ENCODE measurements at regions not wholly inside any gene's neighbourhood (a gene's known extent, or its start where the extent isn't known, plus 50 kb on each side); places are given as distances from the start of the nearest gene placed in this dataset.
A peak's percentile ranks its signal among the peaks of the same experiment; 100 is the strongest.

GRCh38 chr5:67541875-67542274, 345.3 kb upstream of the CD180 start:
- Histone ChIP-seq H3K4me3 (ENCODE audit: low read depth in 1 of 5, low read length in 5 of 5) (no peak overlapping the region), H3K27me3 (ENCODE audit: control insufficient read depth in 5 of 5, insufficient read depth in 4 of 5, low read length in 5 of 5) (no peaks in the 10 kb centered on the region), H3K27ac (ENCODE audit: low read depth, low read length) (no peak overlapping the region), H3K9me3 (ENCODE audit: control insufficient read depth in 5 of 5, low read length in 5 of 5) (no peaks in the 10 kb centered on the region), H3K4me1 (ENCODE audit: control insufficient read depth in 5 of 5, insufficient read depth in 5 of 5, low read length in 5 of 5) (peaks cover 0 to 13% (median 9%) of the 10 kb centered on the region in 5 donors), H3K36me3 (ENCODE audit: control insufficient read depth in 5 of 5, insufficient read depth in 5 of 5, low read length in 5 of 5) (no peaks in the 10 kb centered on the region), H3K9ac (ENCODE audit: low read length in 5 of 5) (no peak overlapping the region)

- no peak overlapping the region for H3K27ac ChIP-seq (ENCODE audit: low read depth, low read length)
- H3K27me3 ChIP-seq (ENCODE audit: control insufficient read depth in 5 of 5, insufficient read depth in 4 of 5, low read length in 5 of 5) = no peaks in the 10 kb centered on the region
- no peaks in the 10 kb centered on the region for H3K9me3 ChIP-seq (ENCODE audit: control insufficient read depth in 5 of 5, low read length in 5 of 5)
- H3K4me3 ChIP-seq (ENCODE audit: low read depth in 1 of 5, low read length in 5 of 5) = no peak overlapping the region
- H3K9ac ChIP-seq (ENCODE audit: low read length in 5 of 5) = no peak overlapping the region
- no peaks in the 10 kb centered on the region for H3K36me3 ChIP-seq (ENCODE audit: control insufficient read depth in 5 of 5, insufficient read depth in 5 of 5, low read length in 5 of 5)
- H3K4me1 ChIP-seq (ENCODE audit: control insufficient read depth in 5 of 5, insufficient read depth in 5 of 5, low read length in 5 of 5) = peaks cover 0 to 13% (median 9%) of the 10 kb centered on the region in 5 donors
These were observed 342.4 kb upstream of the CD180 start for GRCh38 chr5:67538855-67539506.

- Histone ChIP-seq H3K9me3 (ENCODE audit: control insufficient read depth in 5 of 5, low read length in 5 of 5) (no peaks in the 10 kb centered on the region), H3K4me1 (ENCODE audit: control insufficient read depth in 5 of 5, insufficient read depth in 5 of 5, low read length in 5 of 5) (peaks cover 0 to 9% (median 6%) of the 10 kb centered on the region in 5 donors), H3K9ac (ENCODE audit: low read length in 5 of 5) (no peak overlapping the region), H3K36me3 (ENCODE audit: control insufficient read depth in 5 of 5, insufficient read depth in 5 of 5, low read length in 5 of 5) (no peaks in the 10 kb centered on the region), H3K27ac (ENCODE audit: low read depth, low read length) (no peak overlapping the region), H3K27me3 (ENCODE audit: control insufficient read depth in 5 of 5, insufficient read depth in 4 of 5, low read length in 5 of 5) (no peaks in the 10 kb centered on the region), H3K4me3 (ENCODE audit: low read depth in 1 of 5, low read length in 5 of 5) (peak overlapping the region; percentile 12 to 56 (median 35))
These were observed 341.0 kb upstream of the CD180 start for GRCh38 chr5:67537439-67538148.

GRCh38 chr5:67536866-67537265, 340.3 kb upstream of the CD180 start:
- Histone ChIP-seq H3K27ac (ENCODE audit: low read depth, low read length) (no peak overlapping the region), H3K9ac (ENCODE audit: low read length in 5 of 5) (peak overlapping the region in 1 of 5 donors; percentile 20), H3K4me1 (ENCODE audit: control insufficient read depth in 5 of 5, insufficient read depth in 5 of 5, low read length in 5 of 5) (peaks cover 0 to 9% (median 6%) of the 10 kb centered on the region in 5 donors)

GRCh38 chr5:67530609-67531255, 334.1 kb upstream of the CD180 start:
- no peaks in the 10 kb centered on the region for H3K4me1 ChIP-seq (ENCODE audit: control insufficient read depth in 5 of 5, insufficient read depth in 5 of 5, low read length in 5 of 5)
- peaks cover 0 to 4% (median 3%) of the 10 kb centered on the region in 5 donors for H3K9me3 ChIP-seq (ENCODE audit: control insufficient read depth in 5 of 5, low read length in 5 of 5)
- no peaks in the 10 kb centered on the region for H3K36me3 ChIP-seq (ENCODE audit: control insufficient read depth in 5 of 5, insufficient read depth in 5 of 5, low read length in 5 of 5)
- H3K27ac ChIP-seq (ENCODE audit: low read depth, low read length) = no peak overlapping the region
- H3K9ac ChIP-seq (ENCODE audit: low read length in 5 of 5) = no peak overlapping the region
- no peaks in the 10 kb centered on the region for H3K27me3 ChIP-seq (ENCODE audit: control insufficient read depth in 5 of 5, insufficient read depth in 4 of 5, low read length in 5 of 5)
- H3K4me3 ChIP-seq (ENCODE audit: low read depth in 1 of 5, low read length in 5 of 5) = no peak overlapping the region

More at GRCh38 chr5:67536866-67537265, 340.3 kb upstream of the CD180 start:
- H3K4me3 ChIP-seq (ENCODE audit: low read depth in 1 of 5, low read length in 5 of 5) = peak overlapping the region in 2 of 5 donors; percentile 4 to 27
- H3K27me3 ChIP-seq (ENCODE audit: control insufficient read depth in 5 of 5, insufficient read depth in 4 of 5, low read length in 5 of 5) = no peaks in the 10 kb centered on the region
- H3K9me3 ChIP-seq (ENCODE audit: control insufficient read depth in 5 of 5, low read length in 5 of 5) = no peaks in the 10 kb centered on the region
- no peaks in the 10 kb centered on the region for H3K36me3 ChIP-seq (ENCODE audit: control insufficient read depth in 5 of 5, insufficient read depth in 5 of 5, low read length in 5 of 5)

GRCh38 chr5:67528953-67529352, 332.4 kb upstream of the CD180 start:
- Histone ChIP-seq H3K4me1 (ENCODE audit: control insufficient read depth in 5 of 5, insufficient read depth in 5 of 5, low read length in 5 of 5) (no peaks in the 10 kb centered on the region), H3K36me3 (ENCODE audit: control insufficient read depth in 5 of 5, insufficient read depth in 5 of 5, low read length in 5 of 5) (no peaks in the 10 kb centered on the region), H3K27ac (ENCODE audit: low read depth, low read length) (no peak overlapping the region), H3K9me3 (ENCODE audit: control insufficient read depth in 5 of 5, low read length in 5 of 5) (peaks cover 0 to 4% (median 3%) of the 10 kb centered on the region in 5 donors), H3K9ac (ENCODE audit: low read length in 5 of 5) (no peak overlapping the region), H3K27me3 (ENCODE audit: control insufficient read depth in 5 of 5, insufficient read depth in 4 of 5, low read length in 5 of 5) (no peaks in the 10 kb centered on the region), H3K4me3 (ENCODE audit: low read depth in 1 of 5, low read length in 5 of 5) (no peak overlapping the region)

- H3K36me3 ChIP-seq (ENCODE audit: control insufficient read depth in 5 of 5, insufficient read depth in 5 of 5, low read length in 5 of 5) = no peaks in the 10 kb centered on the region
- no peaks in the 10 kb centered on the region for H3K4me1 ChIP-seq (ENCODE audit: control insufficient read depth in 5 of 5, insufficient read depth in 5 of 5, low read length in 5 of 5)
- no peaks in the 10 kb centered on the region for H3K27me3 ChIP-seq (ENCODE audit: control insufficient read depth in 5 of 5, insufficient read depth in 4 of 5, low read length in 5 of 5)
- H3K9ac ChIP-seq (ENCODE audit: low read length in 5 of 5) = no peak overlapping the region
- H3K4me3 ChIP-seq (ENCODE audit: low read depth in 1 of 5, low read length in 5 of 5) = no peak overlapping the region
- no peak overlapping the region for H3K27ac ChIP-seq (ENCODE audit: low read depth, low read length)
- peaks cover 0 to 4% (median 3%) of the 10 kb centered on the region in 5 donors for H3K9me3 ChIP-seq (ENCODE audit: control insufficient read depth in 5 of 5, low read length in 5 of 5)
These were observed 330.2 kb upstream of the CD180 start for GRCh38 chr5:67526793-67527192.

GRCh38 chr5:67520161-67520908, 323.7 kb upstream of the CD180 start:
- Histone ChIP-seq H3K9me3 (ENCODE audit: control insufficient read depth in 5 of 5, low read length in 5 of 5) (no peaks in the 10 kb centered on the region), H3K4me1 (ENCODE audit: control insufficient read depth in 5 of 5, insufficient read depth in 5 of 5, low read length in 5 of 5) (peaks cover 0 to 13% (median 7%) of the 10 kb centered on the region in 5 donors), H3K36me3 (ENCODE audit: control insufficient read depth in 5 of 5, insufficient read depth in 5 of 5, low read length in 5 of 5) (no peaks in the 10 kb centered on the region), H3K4me3 (ENCODE audit: low read depth in 1 of 5, low read length in 5 of 5) (no peak overlapping the region), H3K9ac (ENCODE audit: low read length in 5 of 5) (no peak overlapping the region), H3K27me3 (ENCODE audit: control insufficient read depth in 5 of 5, insufficient read depth in 4 of 5, low read length in 5 of 5) (no peaks in the 10 kb centered on the region), H3K27ac (ENCODE audit: low read depth, low read length) (no peak overlapping the region)

GRCh38 chr5:67518227-67518626, 321.6 kb upstream of the CD180 start:
- no peaks in the 10 kb centered on the region for H3K9me3 ChIP-seq (ENCODE audit: control insufficient read depth in 5 of 5, low read length in 5 of 5)
- no peak overlapping the region for H3K4me3 ChIP-seq (ENCODE audit: low read depth in 1 of 5, low read length in 5 of 5)
- H3K9ac ChIP-seq (ENCODE audit: low read length in 5 of 5) = no peak overlapping the region
- no peaks in the 10 kb centered on the region for H3K27me3 ChIP-seq (ENCODE audit: control insufficient read depth in 5 of 5, insufficient read depth in 4 of 5, low read length in 5 of 5)
- no peaks in the 10 kb centered on the region for H3K36me3 ChIP-seq (ENCODE audit: control insufficient read depth in 5 of 5, insufficient read depth in 5 of 5, low read length in 5 of 5)
- H3K27ac ChIP-seq (ENCODE audit: low read depth, low read length) = no peak overlapping the region
- peaks cover 0 to 13% (median 7%) of the 10 kb centered on the region in 5 donors for H3K4me1 ChIP-seq (ENCODE audit: control insufficient read depth in 5 of 5, insufficient read depth in 5 of 5, low read length in 5 of 5)

All from subcutaneous abdominal adipose tissue (tissue), 5 donors.